LNCAP (cell line): ENCODE measurements at regions not wholly inside any gene's neighbourhood (a gene's known extent, or its start where the extent isn't known, plus 50 kb on each side); places are given as distances from the start of the nearest gene placed in this dataset.

Source experiments
- CTCF ChIP-seq: fragments of 450-650 bp; IDR thresholded peaks from 2 replicates; pipeline ENCODE4 v1.5.1; 2017; ENCODE audit warnings: mild to moderate bottlenecking

DNA sequence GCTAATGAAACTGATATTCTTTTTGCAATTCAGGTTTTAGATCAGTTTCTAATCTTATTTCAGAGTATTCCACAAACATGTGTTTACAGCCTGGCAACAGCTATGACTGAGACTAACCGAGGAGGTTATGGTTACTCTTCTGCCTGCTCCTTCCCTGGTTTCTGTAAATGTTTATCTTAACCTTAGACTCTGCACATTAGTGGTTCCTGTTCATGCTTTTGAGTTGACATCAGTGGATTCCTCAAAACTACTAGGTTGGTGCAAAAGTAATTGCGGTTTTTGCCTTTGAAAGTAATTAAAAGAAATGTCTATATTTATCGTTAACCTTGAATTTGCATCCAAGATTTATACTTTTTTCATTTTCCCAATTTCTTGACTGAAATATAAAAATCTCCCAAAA lies 237.0 kb upstream of the TSHZ3 start:
- TF ChIP-seq CTCF = no peak

DNA sequence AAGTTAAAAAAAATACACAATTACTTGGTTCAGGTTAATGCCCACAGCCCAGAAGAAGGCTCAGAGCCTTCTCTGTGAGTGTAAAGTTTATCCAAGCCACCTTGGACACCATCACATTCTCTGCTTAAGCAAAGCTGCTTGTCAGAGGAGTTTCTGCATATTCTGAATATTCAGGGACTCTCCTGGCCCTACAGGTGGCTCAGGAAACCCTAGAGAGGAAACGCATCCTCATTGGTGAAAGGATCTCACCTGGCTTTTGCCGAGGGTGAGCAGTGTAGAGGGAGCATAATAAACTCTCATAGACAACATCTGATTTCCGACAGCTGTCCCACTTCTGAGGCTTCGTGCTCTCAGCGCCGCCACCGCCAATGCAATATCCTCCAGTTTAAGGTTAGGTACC lies 239.9 kb upstream of the TSHZ3 start:
- TF ChIP-seq CTCF = no peak

DNA sequence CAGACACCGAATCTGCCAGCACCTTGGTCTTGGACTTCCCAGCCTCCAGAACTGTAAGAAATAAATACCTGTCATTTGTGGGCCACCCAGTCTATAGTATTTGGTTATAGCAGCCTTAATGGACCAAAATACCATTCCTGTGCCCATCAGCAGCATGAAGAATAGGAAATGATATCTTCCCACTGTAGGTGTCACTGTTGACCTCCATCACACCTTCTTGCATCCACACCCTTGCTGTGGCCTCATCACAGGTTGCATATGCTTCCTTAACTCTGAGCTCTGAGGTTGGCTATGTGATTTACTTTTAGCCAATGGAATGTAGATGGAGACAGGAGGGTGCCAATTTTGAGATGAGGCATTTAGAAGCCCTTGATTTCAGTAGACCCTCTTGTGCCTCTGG lies 242.0 kb upstream of the TSHZ3 start:
- no peak for TF ChIP-seq CTCF

DNA sequence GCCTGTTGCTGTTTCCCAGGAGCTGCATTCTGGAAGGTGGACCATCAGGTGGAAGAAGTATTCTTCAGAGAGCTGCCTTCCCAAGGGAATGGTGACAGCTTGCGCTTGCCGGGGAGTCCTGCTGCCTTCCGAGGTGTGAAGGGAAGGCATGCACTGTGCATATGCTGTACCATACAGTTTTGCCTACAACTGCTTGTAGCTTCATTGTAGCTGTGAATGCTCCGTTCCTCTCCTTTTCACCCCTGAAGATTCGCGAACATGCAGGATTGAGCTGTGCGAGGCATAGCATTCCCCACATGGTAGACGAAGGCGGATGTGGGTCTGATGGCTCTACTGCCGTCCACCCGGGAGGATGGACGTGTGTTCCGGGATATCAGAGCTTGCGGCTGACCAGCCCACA lies 243.2 kb upstream of the TSHZ3 start:
- no peak for TF ChIP-seq CTCF

DNA sequence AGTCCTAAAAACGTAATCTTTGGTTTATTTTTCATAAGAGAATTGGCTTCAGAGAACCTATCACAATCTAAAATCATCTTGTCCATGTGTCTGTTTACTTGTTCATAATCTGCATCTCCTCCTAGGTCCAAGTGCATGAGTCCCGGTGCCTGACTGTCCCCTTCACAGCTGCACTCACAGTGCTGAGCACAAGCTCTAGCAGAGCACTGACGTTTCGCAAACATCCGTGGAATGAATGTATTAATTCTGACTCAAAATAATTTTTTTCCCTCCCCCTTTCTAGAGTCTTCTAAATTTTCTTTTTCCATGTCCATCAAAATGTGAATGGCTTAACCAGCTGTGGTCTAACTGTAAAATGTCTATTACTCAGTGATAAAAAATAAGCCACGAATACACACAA lies 245.5 kb upstream of the TSHZ3 start:
- TF ChIP-seq CTCF = no peak

DNA sequence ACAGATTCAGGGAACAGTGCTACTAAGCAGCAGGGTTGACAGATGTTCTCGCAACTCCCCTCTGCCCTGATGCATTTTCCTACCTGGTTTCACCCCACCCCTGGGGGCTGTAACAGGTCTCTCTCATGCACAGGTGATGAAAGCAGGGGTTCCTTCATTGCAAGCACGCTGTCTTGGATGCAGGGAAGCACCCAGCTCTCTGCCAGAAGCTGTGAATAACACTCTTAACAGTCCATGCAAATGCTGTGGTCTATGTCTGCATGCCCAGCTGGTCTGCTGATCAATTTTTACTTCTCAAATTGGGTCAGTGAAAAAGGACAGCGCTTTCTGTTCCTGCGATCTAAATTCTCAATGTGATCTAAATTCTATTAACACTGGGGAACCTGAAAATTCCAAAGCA lies 246.3 kb upstream of the TSHZ3 start:
- TF ChIP-seq CTCF = no peak

- TF ChIP-seq CTCF = no peak
Measured at GRCh38 chr19:31596751-31597150, 247.5 kb upstream of the TSHZ3 start.

DNA sequence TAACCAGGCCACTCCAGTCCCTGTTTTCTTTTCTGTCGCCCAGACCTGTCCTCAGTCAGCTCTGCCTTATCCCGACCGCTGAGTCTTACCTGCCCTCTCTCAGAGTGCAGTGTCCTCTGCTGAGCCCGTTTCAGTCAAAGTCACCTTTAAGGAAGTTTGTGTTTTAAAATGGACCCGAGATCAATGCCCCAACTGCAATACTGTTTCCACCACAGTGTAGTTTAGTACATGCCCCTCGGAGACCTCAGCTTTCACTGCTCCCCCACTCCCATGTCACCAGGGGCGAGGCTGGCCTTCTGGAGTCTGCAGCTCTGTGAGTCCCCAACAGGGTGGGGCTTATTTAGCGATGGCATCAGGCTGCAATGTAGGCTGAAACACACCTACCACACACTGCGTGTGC lies 248.4 kb upstream of the TSHZ3 start:
- no peak for TF ChIP-seq CTCF
